ENCODE measurements at regions not wholly inside any gene's neighbourhood (a gene's known extent, or its start where the extent isn't known, plus 50 kb on each side); places are given as distances from the start of the nearest gene placed in this dataset.
A peak's percentile ranks its signal among the peaks of the same experiment; 100 is the strongest.
"Not testable (repeated sequence)": the region's sequence is repeated elsewhere in the genome, so short reads cannot be mapped to it uniquely, and the experiment has no call there.

DNA sequence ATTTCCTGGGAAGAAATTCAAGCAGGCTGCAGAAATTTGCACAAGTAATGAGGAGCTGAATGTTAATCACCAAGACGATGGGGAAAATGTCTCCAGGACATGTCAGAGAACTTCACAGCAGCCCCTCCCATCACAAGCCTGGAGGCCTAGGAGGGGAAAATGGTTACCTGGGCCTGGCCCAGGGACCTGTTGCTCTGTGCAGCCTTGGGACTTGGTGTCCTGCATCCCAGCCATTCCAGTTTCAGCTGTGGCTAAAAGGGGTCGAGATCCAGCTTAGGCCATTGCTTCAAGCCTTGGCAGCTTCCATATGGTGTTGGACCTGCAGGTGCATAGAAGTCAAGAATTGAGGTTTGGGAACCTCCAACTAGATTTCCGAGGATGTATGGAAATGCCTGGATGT is 59.3 kb upstream of the ENPP6 start:
- POLR2A ChIA-PET, result interaction anchor here (0.6 kb wide), 1 partner anchor 107 kb away, joined by 3 read pairs; no protein-coding TSS in a partner anchor
- CTCF ChIA-PET; intact Hi-C loops (cut with micrococcal nuclease); H3K27me3 Mint-ChIP-seq (ENCODE audit: insufficient read depth, unreplicated experiment); H3K4me1 Mint-ChIP-seq (ENCODE audit: insufficient read depth, unreplicated experiment); BruUV-seq (replicated peaks); H3K36me3 Mint-ChIP-seq (ENCODE audit: insufficient read depth, unreplicated experiment); H3K27ac Mint-ChIP-seq (ENCODE audit: low read depth, unreplicated experiment); H3K9me3 Mint-ChIP-seq (ENCODE audit: unreplicated experiment); H3K4me3 Mint-ChIP-seq (ENCODE audit: unreplicated experiment); DNase-seq (ENCODE audit: unreplicated experiment): not testable (repeated sequence)

DNA sequence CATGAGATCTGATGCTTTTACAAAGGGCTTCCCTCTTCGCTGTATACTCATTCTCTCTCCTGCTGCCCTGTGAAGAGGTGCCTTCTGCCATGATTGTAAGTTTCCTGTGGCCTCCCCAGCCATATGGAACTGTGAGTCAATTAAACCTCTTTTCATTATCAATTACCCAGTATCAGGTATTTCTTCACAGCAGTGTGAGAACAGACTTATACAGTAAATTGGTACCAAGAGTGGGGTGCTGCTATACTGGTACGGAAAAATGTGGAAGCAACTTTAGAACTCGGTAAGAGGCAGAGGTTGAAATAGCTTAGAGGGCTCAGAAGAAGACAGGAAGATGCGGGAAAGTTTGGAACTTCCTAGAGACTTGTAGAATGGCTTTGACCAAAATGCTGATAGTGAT is 58.7 kb upstream of the ENPP6 start:
- H3K27me3 Mint-ChIP-seq (ENCODE audit: insufficient read depth, unreplicated experiment); H3K36me3 Mint-ChIP-seq (ENCODE audit: insufficient read depth, unreplicated experiment); CTCF ChIA-PET; H3K9me3 Mint-ChIP-seq (ENCODE audit: unreplicated experiment); DNase-seq (ENCODE audit: unreplicated experiment); BruUV-seq (replicated peaks); H3K4me3 Mint-ChIP-seq (ENCODE audit: unreplicated experiment); intact Hi-C loops (cut with micrococcal nuclease); POLR2A ChIA-PET; H3K4me1 Mint-ChIP-seq (ENCODE audit: insufficient read depth, unreplicated experiment): not testable (repeated sequence)
- H3K27ac Mint-ChIP-seq (ENCODE audit: low read depth, unreplicated experiment), result peak overlapping the region; percentile 39

DNA sequence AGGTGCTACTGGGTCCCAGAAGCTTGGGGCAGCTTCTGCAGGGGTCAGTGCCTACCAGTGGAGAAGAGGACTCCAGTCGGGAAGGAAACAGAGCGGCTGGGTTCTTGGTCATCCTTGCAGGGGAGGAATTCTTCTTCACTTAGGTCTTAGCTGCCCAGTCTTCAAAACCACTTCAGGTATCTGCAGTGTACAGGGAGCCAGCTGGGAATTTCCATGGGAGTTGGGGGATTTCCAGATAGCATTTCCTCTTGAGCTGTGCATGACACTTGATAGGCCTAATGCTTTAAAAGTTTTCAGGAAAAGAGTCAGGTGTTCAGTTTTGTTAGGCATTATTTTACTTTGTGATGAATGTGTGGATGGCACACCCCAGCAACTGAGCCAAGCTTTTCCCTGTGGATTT is 58.1 kb upstream of the ENPP6 start:
- Mint-ChIP-seq H3K27me3 (ENCODE audit: insufficient read depth, unreplicated experiment) (no peaks in the 10 kb centered on the region), H3K36me3 (ENCODE audit: insufficient read depth, unreplicated experiment) (no peaks in the 10 kb centered on the region), H3K4me1 (ENCODE audit: insufficient read depth, unreplicated experiment) (no peaks in the 10 kb centered on the region), H3K27ac (ENCODE audit: low read depth, unreplicated experiment) (no peak overlapping the region), H3K9me3 (ENCODE audit: unreplicated experiment) (peaks cover 10% of the 10 kb centered on the region), H3K4me3 (ENCODE audit: unreplicated experiment) (no peak overlapping the region)
- ChIA-PET POLR2A (interaction anchor here (0.6 kb wide), 1 partner anchor 10 kb away, joined by 3 read pairs; no protein-coding TSS in a partner anchor), CTCF (interaction anchor here (0.9 kb wide), 1 partner anchor 387 kb away, joined by 3 read pairs; no protein-coding TSS in a partner anchor)
- TF ChIP-seq, protein P1, sequence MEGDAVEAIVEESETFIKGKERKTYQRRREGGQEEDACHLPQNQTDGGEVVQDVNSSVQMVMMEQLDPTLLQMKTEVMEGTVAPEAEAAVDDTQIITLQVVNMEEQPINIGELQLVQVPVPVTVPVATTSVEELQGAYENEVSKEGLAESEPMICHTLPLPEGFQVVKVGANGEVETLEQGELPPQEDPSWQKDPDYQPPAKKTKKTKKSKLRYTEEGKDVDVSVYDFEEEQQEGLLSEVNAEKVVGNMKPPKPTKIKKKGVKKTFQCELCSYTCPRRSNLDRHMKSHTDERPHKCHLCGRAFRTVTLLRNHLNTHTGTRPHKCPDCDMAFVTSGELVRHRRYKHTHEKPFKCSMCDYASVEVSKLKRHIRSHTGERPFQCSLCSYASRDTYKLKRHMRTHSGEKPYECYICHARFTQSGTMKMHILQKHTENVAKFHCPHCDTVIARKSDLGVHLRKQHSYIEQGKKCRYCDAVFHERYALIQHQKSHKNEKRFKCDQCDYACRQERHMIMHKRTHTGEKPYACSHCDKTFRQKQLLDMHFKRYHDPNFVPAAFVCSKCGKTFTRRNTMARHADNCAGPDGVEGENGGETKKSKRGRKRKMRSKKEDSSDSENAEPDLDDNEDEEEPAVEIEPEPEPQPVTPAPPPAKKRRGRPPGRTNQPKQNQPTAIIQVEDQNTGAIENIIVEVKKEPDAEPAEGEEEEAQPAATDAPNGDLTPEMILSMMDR (IDR thresholded peaks at IDR 0.05; ENCODE audit: unreplicated experiment), result no peak
- no TSS peak for BruUV-seq (replicated peaks)
- no peak for DNase-seq (ENCODE audit: unreplicated experiment)
- intact Hi-C loops (cut with micrococcal nuclease), result no loop called here

DNA sequence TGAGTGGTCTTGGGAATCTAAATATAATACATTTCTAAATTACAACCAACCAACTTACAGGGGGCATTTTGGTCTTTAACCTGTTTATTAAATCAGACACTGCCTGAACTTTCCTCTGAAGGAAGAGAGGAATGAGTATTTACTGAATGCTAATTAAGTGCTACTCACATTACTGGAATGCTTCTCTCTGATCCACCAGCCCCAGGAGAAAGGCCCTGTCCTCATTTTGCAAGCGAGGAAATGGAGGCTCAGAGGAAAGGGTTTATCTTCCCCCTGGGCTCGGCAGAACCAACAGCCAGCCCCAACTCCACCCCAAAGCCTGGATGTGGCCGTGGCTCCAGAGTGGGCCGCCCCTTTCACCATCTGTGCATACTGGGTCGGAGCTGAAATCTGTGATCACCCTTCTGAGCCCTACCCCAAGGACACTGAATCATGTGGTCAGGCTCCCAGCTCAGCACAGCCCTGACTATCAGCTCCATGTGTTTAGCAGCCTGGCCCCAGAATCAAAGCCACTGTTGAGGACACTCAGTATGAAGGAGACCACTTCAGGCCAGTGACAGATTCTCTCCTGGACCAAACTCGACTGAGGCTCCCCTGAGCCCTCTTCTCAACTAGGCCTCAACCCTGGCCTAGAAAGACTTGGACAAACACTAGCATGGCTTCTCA is 56.7 kb upstream of the ENPP6 start:
- H3K27me3 Mint-ChIP-seq (ENCODE audit: insufficient read depth, unreplicated experiment), result no peaks in the 10 kb centered on the region
- TF ChIP-seq, protein P1 (IDR thresholded peaks at IDR 0.05; ENCODE audit: unreplicated experiment), result no peak
- ChIA-PET POLR2A (interaction anchor here (0.9 kb wide), 1 partner anchor 10 kb away, joined by 3 read pairs; no protein-coding TSS in a partner anchor), CTCF (interaction anchor here (0.6 to 1.8 kb wide), 4 partner anchors 10 to 1049 kb away, joined by 3 to 4 read pairs (median 4); no protein-coding TSS in a partner anchor)
- BruUV-seq (replicated peaks), result no TSS peak
- DNase-seq (ENCODE audit: unreplicated experiment), result no peak
- intact Hi-C loops (cut with micrococcal nuclease), result no loop called here
- H3K9me3 Mint-ChIP-seq (ENCODE audit: unreplicated experiment), result peaks cover 10% of the 10 kb centered on the region
- peaks cover 9% of the 10 kb centered on the region for H3K36me3 Mint-ChIP-seq (ENCODE audit: insufficient read depth, unreplicated experiment)
- no peaks in the 10 kb centered on the region for H3K4me1 Mint-ChIP-seq (ENCODE audit: insufficient read depth, unreplicated experiment)
- H3K27ac Mint-ChIP-seq (ENCODE audit: low read depth, unreplicated experiment), result no peak overlapping the region
- H3K4me3 Mint-ChIP-seq (ENCODE audit: unreplicated experiment), result no peak overlapping the region

Data from MCF 10A (cell line).